LNCAP (cell line): ENCODE measurements at regions not wholly inside any gene's neighbourhood (a gene's known extent, or its start where the extent isn't known, plus 50 kb on each side); places are given as distances from the start of the nearest gene placed in this dataset.

Source experiments
- TF ChIP-seq, protein P1 (sequence below): fragments of 450-650 bp; IDR thresholded peaks from 2 replicates; pipeline ENCODE4 v1.5.1; 2017; ENCODE audit warnings: mild to moderate bottlenecking

DNA sequence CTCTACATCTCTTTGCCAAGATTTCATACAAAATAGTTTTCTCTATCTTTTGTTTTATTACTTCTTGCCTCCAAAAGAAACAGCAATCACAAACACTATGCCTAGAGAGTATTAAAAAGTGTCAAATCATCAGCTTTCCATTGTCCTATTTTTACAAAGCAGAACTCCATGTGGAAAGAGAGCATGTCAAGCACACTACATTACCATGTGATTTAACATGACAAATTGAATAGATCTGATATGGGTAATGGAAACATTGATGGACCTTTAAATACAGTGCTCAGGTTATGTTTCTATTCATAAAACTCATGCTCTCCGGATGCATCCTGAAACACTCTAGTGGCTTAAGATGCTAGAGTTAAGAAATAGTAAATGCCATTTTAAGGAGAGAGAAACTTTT lies 791.4 kb upstream of the CTNND2 start:
- TF ChIP-seq, protein P1, sequence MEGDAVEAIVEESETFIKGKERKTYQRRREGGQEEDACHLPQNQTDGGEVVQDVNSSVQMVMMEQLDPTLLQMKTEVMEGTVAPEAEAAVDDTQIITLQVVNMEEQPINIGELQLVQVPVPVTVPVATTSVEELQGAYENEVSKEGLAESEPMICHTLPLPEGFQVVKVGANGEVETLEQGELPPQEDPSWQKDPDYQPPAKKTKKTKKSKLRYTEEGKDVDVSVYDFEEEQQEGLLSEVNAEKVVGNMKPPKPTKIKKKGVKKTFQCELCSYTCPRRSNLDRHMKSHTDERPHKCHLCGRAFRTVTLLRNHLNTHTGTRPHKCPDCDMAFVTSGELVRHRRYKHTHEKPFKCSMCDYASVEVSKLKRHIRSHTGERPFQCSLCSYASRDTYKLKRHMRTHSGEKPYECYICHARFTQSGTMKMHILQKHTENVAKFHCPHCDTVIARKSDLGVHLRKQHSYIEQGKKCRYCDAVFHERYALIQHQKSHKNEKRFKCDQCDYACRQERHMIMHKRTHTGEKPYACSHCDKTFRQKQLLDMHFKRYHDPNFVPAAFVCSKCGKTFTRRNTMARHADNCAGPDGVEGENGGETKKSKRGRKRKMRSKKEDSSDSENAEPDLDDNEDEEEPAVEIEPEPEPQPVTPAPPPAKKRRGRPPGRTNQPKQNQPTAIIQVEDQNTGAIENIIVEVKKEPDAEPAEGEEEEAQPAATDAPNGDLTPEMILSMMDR: no peak

GRCh38 chr5:12691330-12691729 lies 787.1 kb upstream of the CTNND2 start:
- TF ChIP-seq, protein P1: no peak

DNA sequence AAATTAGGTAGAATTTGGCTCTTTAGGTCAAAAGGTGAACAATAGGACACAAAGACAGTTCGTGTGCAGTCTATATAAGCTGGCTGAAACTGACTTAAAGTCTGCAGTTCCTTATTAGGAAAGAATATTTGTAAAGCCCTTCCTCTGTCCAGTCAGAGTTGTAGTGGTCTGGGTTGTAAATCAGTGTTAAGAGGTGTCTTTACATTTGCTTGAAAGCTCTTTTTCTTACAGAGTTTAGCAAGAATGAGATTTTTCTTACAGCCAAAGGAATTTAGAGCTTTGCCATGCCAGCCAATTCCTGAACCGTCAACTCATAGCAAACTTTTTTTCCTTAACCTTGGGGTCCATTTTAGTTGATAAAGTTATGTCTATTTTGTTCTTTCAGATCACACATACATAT lies 786.1 kb upstream of the CTNND2 start:
- TF ChIP-seq, protein P1: no peak

DNA sequence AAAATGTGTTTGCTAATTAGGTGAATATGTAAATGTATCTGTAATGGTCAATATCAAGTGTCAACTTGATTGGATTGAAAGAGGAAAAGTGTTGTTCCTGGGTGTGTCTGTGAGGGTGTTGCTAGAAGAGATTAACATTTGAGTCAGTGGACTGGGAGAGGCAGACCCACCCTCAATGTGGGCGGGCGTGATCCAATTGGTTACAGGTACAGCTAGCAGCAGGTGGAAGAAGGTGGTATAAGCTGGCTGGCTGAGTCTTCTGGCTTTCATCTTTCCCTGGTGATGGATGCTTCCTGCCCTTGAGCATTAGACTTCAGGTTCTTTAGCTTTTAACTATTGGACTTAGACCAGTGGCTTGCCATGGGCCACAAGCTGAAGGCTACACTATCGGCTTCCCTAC lies 779.0 kb upstream of the CTNND2 start:
- TF ChIP-seq, protein P1: no peak

DNA sequence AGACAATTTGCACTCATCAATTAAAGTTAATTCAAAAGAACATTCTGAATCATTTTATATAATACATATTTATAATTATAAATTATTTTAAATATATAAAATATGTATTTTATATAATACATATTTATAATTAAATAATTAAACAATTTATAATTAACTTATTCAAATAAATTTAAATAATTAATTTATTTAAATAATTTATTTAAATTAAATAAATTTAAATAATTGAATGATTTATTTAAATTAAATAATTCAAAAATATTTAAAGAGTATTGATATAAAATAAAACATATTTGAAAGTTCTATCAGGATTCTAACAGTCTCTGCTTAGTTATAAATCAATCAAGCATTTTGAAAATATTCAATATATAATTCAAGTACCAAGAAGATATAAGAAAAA lies 775.5 kb upstream of the CTNND2 start:
- TF ChIP-seq, protein P1: no peak

DNA sequence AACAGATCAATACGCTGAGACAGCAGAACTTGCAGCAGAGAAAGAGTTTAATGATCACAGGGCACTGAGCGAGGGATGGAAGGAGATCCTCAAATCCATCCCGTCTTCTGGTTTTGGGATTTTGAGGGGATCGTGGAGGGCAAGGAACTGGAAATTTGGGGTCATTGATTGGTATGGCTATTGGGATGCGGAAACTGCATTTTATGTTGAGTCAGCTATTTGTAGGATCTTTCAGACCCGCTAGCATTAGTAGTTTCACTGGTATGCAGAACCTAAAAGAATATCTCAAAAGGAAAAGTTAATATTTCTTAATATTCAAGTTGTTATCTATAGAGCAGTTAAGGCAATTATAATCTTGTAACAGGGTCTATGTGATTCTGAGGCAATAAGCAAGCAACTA lies 771.7 kb upstream of the CTNND2 start:
- TF ChIP-seq, protein P1: no peak

- TF ChIP-seq, protein P1: no peak
Measured at GRCh38 chr5:12672141-12672540, 767.9 kb upstream of the CTNND2 start.

DNA sequence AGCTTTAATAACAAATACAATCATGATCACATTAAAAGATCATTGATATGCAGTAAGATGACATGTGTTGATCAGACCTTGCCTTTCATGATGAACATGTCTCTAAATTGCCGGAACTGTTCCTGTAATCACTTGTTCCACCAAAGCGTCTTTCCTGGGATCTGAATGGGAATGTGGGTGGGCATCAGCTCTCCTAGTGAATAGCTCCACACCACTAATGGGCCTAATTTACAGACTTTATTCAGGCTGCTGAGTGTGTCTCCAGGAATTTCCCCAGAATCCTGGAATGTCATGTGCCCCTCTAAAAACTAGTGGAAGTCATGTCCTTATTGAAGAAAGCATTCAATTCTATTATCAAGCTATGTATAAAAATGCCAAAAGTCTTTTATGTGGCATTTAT lies 765.1 kb upstream of the CTNND2 start:
- TF ChIP-seq, protein P1: no peak
